Nephron (organoid): ENCODE measurements at regions not wholly inside any gene's neighbourhood (a gene's known extent, or its start where the extent isn't known, plus 50 kb on each side); places are given as distances from the start of the nearest gene placed in this dataset.

Source experiments
- H3K27ac Mint-ChIP-seq, 3 experiments: 2 replicates each; pipeline ENCODE4 v1.8.0; 2020; ENCODE audit warnings: mixed read lengths in 3 of 3, mild to moderate bottlenecking in 2 of 3, moderate library complexity in 1 of 3
- H3K27me3 Mint-ChIP-seq: 2 replicates; pipeline ENCODE4 v1.8.0; 2021; ENCODE audit warnings: low read depth, mild to moderate bottlenecking, moderate library complexity, mixed read lengths
- H3K36me3 Mint-ChIP-seq: 2 replicates; pipeline ENCODE4 v1.8.0; 2020; ENCODE audit warnings: low read depth, mixed read lengths
- H3K4me1 Mint-ChIP-seq: 2 replicates; pipeline ENCODE4 v1.8.0; 2020; ENCODE audit warnings: mixed read lengths
- H3K4me3 Mint-ChIP-seq, 3 experiments: 2 replicates each; pipeline ENCODE4 v1.8.0; 2020; ENCODE audit warnings: mild to moderate bottlenecking in 3 of 3, mixed read lengths in 3 of 3, moderate library complexity in 2 of 3
- H3K9me3 Mint-ChIP-seq: 2 replicates; pipeline ENCODE4 v1.8.0; 2020; ENCODE audit warnings: mixed read lengths
- TF ChIP-seq, protein P1 (sequence below), 3 experiments: fragments of 200-600 bp; sonication (generic); IDR thresholded peaks; one replicate each; pipeline ENCODE4 v1.5.0; 2021; ENCODE audit warnings: antibody characterized with exemption in 3 of 3; ENCODE audit not compliant: unreplicated experiment in 3 of 3

- no peak overlapping the region for H3K27ac Mint-ChIP-seq
- no peaks in the 10 kb centered on the region for H3K36me3 Mint-ChIP-seq
- TF ChIP-seq, protein P1, sequence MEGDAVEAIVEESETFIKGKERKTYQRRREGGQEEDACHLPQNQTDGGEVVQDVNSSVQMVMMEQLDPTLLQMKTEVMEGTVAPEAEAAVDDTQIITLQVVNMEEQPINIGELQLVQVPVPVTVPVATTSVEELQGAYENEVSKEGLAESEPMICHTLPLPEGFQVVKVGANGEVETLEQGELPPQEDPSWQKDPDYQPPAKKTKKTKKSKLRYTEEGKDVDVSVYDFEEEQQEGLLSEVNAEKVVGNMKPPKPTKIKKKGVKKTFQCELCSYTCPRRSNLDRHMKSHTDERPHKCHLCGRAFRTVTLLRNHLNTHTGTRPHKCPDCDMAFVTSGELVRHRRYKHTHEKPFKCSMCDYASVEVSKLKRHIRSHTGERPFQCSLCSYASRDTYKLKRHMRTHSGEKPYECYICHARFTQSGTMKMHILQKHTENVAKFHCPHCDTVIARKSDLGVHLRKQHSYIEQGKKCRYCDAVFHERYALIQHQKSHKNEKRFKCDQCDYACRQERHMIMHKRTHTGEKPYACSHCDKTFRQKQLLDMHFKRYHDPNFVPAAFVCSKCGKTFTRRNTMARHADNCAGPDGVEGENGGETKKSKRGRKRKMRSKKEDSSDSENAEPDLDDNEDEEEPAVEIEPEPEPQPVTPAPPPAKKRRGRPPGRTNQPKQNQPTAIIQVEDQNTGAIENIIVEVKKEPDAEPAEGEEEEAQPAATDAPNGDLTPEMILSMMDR (IDR thresholded peaks at IDR 0.05; ENCODE audit: unreplicated experiment in 3 of 3) = no peak
- peaks cover 20% of the 10 kb centered on the region for H3K4me1 Mint-ChIP-seq
- H3K9me3 Mint-ChIP-seq = no peaks in the 10 kb centered on the region
- no peak overlapping the region for H3K4me3 Mint-ChIP-seq
- H3K27me3 Mint-ChIP-seq = peaks cover 3% of the 10 kb centered on the region
Measured at GRCh38 chr19:31633014-31633413, 283.8 kb upstream of the TSHZ3 start.

GRCh38 chr19:31639306-31639705 is 290.1 kb upstream of the TSHZ3 start:
- H3K27me3 Mint-ChIP-seq = peaks cover 7% of the 10 kb centered on the region
- no peak overlapping the region for H3K27ac Mint-ChIP-seq
- no peak overlapping the region for H3K4me3 Mint-ChIP-seq
- peaks cover 6% of the 10 kb centered on the region for H3K4me1 Mint-ChIP-seq
- TF ChIP-seq, protein P1 (IDR thresholded peaks at IDR 0.05; ENCODE audit: unreplicated experiment in 3 of 3) = no peak
- H3K36me3 Mint-ChIP-seq = no peaks in the 10 kb centered on the region
- H3K9me3 Mint-ChIP-seq = no peaks in the 10 kb centered on the region

GRCh38 chr19:31641591-31641990 is 292.4 kb upstream of the TSHZ3 start:
- H3K4me3 Mint-ChIP-seq = no peak overlapping the region
- peaks cover 6% of the 10 kb centered on the region for H3K9me3 Mint-ChIP-seq
- H3K27ac Mint-ChIP-seq = no peak overlapping the region
- H3K36me3 Mint-ChIP-seq = no peaks in the 10 kb centered on the region
- TF ChIP-seq, protein P1 (IDR thresholded peaks at IDR 0.05; ENCODE audit: unreplicated experiment in 3 of 3) = no peak
- H3K4me1 Mint-ChIP-seq = no peaks in the 10 kb centered on the region
- H3K27me3 Mint-ChIP-seq = peaks cover 7% of the 10 kb centered on the region

DNA sequence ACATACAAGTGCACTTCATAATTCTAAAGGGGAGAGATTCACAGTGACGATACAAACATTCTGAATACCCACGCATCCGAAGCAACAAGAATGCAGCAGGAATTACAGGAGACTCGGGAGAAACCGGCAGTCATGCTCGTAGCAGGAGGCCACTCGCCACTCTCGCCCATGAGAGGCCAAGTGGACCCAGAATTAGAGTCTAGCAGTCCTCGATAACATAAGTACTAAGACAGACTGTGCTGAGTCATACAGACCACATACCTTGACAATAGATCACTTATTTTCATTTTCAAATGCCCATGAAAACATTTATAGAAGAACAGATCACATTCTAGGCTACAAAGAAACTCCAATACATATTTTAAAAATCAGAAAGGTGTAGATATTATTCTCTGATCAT is 299.1 kb upstream of the TSHZ3 start:
- TF ChIP-seq, protein P1 (IDR thresholded peaks at IDR 0.05; ENCODE audit: unreplicated experiment in 3 of 3) = no peak
- no peaks in the 10 kb centered on the region for H3K4me1 Mint-ChIP-seq
- no peak overlapping the region for H3K4me3 Mint-ChIP-seq
- no peaks in the 10 kb centered on the region for H3K27me3 Mint-ChIP-seq
- H3K36me3 Mint-ChIP-seq = no peaks in the 10 kb centered on the region
- H3K9me3 Mint-ChIP-seq = peaks cover 10% of the 10 kb centered on the region
- no peak overlapping the region for H3K27ac Mint-ChIP-seq

- H3K36me3 Mint-ChIP-seq = no peaks in the 10 kb centered on the region
- TF ChIP-seq, protein P1 (IDR thresholded peaks at IDR 0.05; ENCODE audit: unreplicated experiment in 3 of 3) = no peak
- H3K9me3 Mint-ChIP-seq = peaks cover 9% of the 10 kb centered on the region
- H3K27ac Mint-ChIP-seq = no peak overlapping the region
- peaks cover 32% of the 10 kb centered on the region for H3K27me3 Mint-ChIP-seq
- no peak overlapping the region for H3K4me3 Mint-ChIP-seq
- peaks cover 22% of the 10 kb centered on the region for H3K4me1 Mint-ChIP-seq
Measured at GRCh38 chr19:31656507-31656906, 307.3 kb upstream of the TSHZ3 start.

GRCh38 chr19:31658993-31659896 is 310.0 kb upstream of the TSHZ3 start:
- TF ChIP-seq, protein P1 (IDR thresholded peaks at IDR 0.05; ENCODE audit: unreplicated experiment in 3 of 3) = no peak
- Mint-ChIP-seq H3K36me3 (no peaks in the 10 kb centered on the region), H3K27me3 (peaks cover 34% of the 10 kb centered on the region), H3K9me3 (peaks cover 5% of the 10 kb centered on the region), H3K27ac (no peak overlapping the region), H3K4me1 (peaks cover 22% of the 10 kb centered on the region), H3K4me3 (no peak overlapping the region)
